H1 (cell line): ENCODE measurements at regions not wholly inside any gene's neighbourhood (a gene's known extent, or its start where the extent isn't known, plus 50 kb on each side); places are given as distances from the start of the nearest gene placed in this dataset.

ENCODE experiments used
- TF ChIP-seq, protein P1 (sequence below): IDR thresholded peaks from 2 replicates; pipeline ENCODE4 v1.6.1; 2012; ENCODE audit warnings: inconsistent platforms

DNA sequence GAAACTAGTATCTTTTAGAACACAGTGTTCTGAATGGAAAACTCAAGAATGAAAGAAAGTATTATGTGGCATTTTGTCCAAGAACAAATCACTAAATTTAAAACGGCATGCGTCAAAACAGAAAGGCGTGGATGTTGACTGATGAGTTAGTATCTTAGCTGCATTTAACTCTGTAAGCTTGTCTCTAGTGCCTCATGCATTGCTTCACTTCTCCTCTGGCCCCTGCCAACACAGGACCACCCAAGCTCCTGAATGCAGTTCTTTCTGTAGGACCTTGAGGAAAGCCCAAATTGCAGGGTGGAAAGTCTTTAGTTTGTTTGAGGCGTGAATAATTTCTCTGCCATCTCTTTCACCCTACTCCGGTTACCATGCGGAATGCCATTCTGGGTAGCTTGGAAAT is 632.2 kb downstream of the COL12A1 start (continued):
- TF ChIP-seq, protein P1, sequence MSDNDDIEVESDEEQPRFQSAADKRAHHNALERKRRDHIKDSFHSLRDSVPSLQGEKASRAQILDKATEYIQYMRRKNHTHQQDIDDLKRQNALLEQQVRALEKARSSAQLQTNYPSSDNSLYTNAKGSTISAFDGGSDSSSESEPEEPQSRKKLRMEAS = no peak
